GM13976 (cell line): ENCODE measurements at regions not wholly inside any gene's neighbourhood (a gene's known extent, or its start where the extent isn't known, plus 50 kb on each side); places are given as distances from the start of the nearest gene placed in this dataset.

ENCODE experiments used
- DNase-seq: peaks from one replicate; pipeline ENCODE4 v3.0.0; 2012; ENCODE audit warnings: low spot score
- in situ Hi-C: fragments of 300-500 bp; cut with MboI; formaldehyde crosslinking; loops from one replicate; pipeline ENCODE4 v1.12.0; 2022; ENCODE audit warnings: low sequenced_read_pairs, mixed read lengths, inconsistent platforms; ENCODE audit not compliant: unreplicated experiment
- TF ChIP-seq, protein P1 (sequence below): IDR thresholded peaks from 2 replicates; pipeline ENCODE4 v1.5.1; 2012; ENCODE audit warnings: borderline replicate concordance, mild to moderate bottlenecking; ENCODE audit not compliant: insufficient read depth; ENCODE audit errors: extremely low read depth, missing control alignments, control extremely low read depth

DNA sequence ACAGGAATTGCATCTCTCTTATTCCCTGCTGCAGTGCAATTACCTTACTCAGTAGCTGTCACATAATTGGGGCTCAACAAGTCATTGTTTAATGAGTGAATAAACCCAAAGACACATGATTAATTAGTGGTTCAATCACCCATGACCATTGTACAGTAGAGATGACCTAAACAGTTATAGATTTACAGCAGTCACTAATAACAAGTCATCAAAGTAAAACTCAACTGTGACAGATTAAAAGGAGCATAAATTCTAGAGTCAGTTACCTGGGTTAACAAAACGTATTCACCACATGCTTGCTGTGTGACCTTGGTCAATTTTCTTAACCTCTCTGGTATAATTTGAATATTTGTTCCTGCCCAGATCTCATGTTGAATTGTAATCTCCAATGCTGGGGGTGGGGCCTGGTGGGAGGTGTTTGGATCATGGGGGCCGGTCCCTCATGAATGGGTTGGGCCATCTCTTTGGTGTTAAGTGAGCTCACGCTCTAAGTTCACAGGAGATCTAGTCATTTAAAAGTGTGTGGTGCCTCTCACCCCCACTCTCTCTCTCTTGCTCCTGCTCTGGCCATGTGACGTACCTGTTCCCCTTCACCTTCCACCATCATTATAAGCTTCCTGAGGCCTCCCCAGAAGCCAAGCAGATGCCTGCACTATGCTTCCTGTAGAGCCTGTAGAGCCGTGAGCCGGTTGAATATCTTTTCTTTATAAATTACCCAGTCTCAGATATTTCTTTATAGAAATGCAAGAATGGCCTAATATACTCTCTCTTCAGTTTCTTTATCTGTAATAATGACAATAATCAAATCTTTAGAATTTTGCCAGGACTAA is 141.9 kb upstream of the PLEKHG7 start:
- DNase-seq = no peak
- TF ChIP-seq, protein P1, sequence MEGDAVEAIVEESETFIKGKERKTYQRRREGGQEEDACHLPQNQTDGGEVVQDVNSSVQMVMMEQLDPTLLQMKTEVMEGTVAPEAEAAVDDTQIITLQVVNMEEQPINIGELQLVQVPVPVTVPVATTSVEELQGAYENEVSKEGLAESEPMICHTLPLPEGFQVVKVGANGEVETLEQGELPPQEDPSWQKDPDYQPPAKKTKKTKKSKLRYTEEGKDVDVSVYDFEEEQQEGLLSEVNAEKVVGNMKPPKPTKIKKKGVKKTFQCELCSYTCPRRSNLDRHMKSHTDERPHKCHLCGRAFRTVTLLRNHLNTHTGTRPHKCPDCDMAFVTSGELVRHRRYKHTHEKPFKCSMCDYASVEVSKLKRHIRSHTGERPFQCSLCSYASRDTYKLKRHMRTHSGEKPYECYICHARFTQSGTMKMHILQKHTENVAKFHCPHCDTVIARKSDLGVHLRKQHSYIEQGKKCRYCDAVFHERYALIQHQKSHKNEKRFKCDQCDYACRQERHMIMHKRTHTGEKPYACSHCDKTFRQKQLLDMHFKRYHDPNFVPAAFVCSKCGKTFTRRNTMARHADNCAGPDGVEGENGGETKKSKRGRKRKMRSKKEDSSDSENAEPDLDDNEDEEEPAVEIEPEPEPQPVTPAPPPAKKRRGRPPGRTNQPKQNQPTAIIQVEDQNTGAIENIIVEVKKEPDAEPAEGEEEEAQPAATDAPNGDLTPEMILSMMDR = no peak
- in situ Hi-C loops = loop anchor here (10.0 to 25.0 kb wide), 2 partner anchors 56 to 99 kb away; no protein-coding TSS in a partner anchor

DNA sequence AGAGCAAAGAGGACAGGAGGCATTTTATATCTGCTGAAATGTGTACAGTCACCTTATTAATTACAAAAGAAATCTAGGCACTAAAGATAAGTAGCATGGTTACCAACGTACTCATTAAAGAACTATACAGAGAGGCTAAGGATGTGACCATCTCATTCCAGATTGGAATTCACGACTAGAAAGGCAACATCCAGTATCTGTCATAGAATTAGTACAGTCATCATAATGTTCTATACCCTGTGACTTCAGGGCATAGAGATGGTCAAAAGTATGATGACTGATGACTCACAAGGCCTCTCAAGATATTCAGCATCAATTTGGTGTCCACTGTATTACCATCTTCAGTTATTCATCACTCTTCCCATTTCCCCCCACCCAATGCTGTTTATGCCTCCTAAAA is 144.0 kb upstream of the PLEKHG7 start:
- no peak for DNase-seq
- in situ Hi-C loops = loop anchor here (25.0 kb wide), 1 partner anchor 97 kb away; no protein-coding TSS in a partner anchor
- TF ChIP-seq, protein P1 = no peak

GRCh38 chr12:92558215-92558773 is 144.5 kb upstream of the PLEKHG7 start:
- no peak for DNase-seq
- TF ChIP-seq, protein P1 = no peak
- in situ Hi-C loops = loop anchor here (25.0 kb wide), 1 partner anchor 96 kb away; no protein-coding TSS in a partner anchor

GRCh38 chr12:92557422-92557724 is 145.4 kb upstream of the PLEKHG7 start:
- no peak for DNase-seq
- in situ Hi-C loops = loop anchor here (25.0 kb wide), 1 partner anchor 95 kb away; no protein-coding TSS in a partner anchor
- TF ChIP-seq, protein P1 = no peak

- in situ Hi-C loops = loop anchor here (25.0 kb wide), 1 partner anchor 95 kb away; no protein-coding TSS in a partner anchor
- DNase-seq = no peak
Observed at GRCh38 chr12:92556637-92557421, 146.0 kb upstream of the PLEKHG7 start.

DNA sequence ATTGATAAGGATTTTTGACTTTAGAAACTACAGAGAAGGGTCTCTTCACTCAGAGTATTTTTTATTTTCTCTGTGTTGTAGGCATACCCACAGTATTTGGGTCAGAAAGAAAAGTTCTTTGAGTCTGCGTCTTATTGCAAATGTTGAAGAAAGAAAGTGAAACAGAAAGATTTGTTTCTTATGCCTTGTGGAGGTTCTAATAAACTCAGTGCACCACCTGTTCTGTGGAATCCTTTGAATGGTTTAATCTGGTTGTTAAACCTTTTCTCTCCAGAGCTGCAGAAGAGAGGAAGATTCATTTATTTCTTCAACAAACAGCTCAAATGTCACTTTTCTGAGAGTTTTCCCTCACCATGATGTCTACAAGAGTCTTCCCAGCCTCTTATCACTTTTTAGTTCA is 146.6 kb upstream of the PLEKHG7 start:
- no peak for DNase-seq
- TF ChIP-seq, protein P1 = no peak
- in situ Hi-C loops = loop anchor here (25.0 kb wide), 1 partner anchor 94 kb away; no protein-coding TSS in a partner anchor

More at GRCh38 chr12:92556637-92557421, 146.0 kb upstream of the PLEKHG7 start:
- TF ChIP-seq, protein P1 = no peak
